HCT116 (cell line): ENCODE measurements at regions not wholly inside any gene's neighbourhood (a gene's known extent, or its start where the extent isn't known, plus 50 kb on each side); places are given as distances from the start of the nearest gene placed in this dataset.

Source experiments
- CEBPB ChIP-seq: IDR thresholded peaks from 2 replicates; pipeline ENCODE4 v1.6.1; 2012; ENCODE audit warnings: low read depth
- EZH2 ChIP-seq: fragments of 200-600 bp; sonication (generic); IDR thresholded peaks from 2 replicates; pipeline ENCODE4 v1.6.1; 2017; ENCODE audit warnings: antibody characterized with exemption, mixed run types
- EZH2phosphoT487 ChIP-seq: fragments of 200-600 bp; IDR thresholded peaks from 2 replicates; pipeline ENCODE4 v1.6.1; 2018; ENCODE audit warnings: antibody characterized with exemption, borderline replicate concordance
- POLR2A ChIP-seq: IDR thresholded peaks from 2 replicates; pipeline ENCODE4 v1.7.0; 2011; ENCODE audit warnings: borderline replicate concordance; ENCODE audit not compliant: insufficient read depth, insufficient read length; ENCODE audit errors: extremely low read depth
- POLR2AphosphoS5 ChIP-seq: IDR thresholded peaks from 2 replicates; pipeline ENCODE4 v1.6.1; 2011; ENCODE audit warnings: mild to moderate bottlenecking, low read depth, low read length, moderate library complexity
- RAD21 ChIP-seq: IDR thresholded peaks from 2 replicates; pipeline ENCODE4 v1.6.1; 2012; ENCODE audit warnings: low read depth, mild to moderate bottlenecking
- TF ChIP-seq, protein P1 (sequence below), 3 experiments: fragments of 200-600 bp in 1 of 3; sonication (generic) in 1 of 3; IDR thresholded peaks in 2 of 3; conservative IDR thresholded peaks in 1 of 3; 2 replicates each; pipeline ENCODE4 v1.5.1; 2012 to 2017; ENCODE audit warnings: low read depth in 2 of 3, low read length in 2 of 3, antibody characterized with exemption in 1 of 3, borderline replicate concordance in 1 of 3, control low read depth in 1 of 3, mild to moderate bottlenecking in 1 of 3, mixed read lengths in 1 of 3, mixed run types in 1 of 3, moderate library complexity in 1 of 3; ENCODE audit not compliant: insufficient read depth in 1 of 3
- TF ChIP-seq, protein P2 (sequence below): IDR thresholded peaks from 2 replicates; pipeline ENCODE4 v1.6.1; 2012
- TF ChIP-seq, protein P3 (sequence below): IDR thresholded peaks from 2 replicates; pipeline ENCODE4 v1.6.1; 2011; ENCODE audit warnings: mild to moderate bottlenecking, low read length, moderate library complexity; ENCODE audit not compliant: insufficient replicate concordance; ENCODE audit errors: extremely low read depth

DNA sequence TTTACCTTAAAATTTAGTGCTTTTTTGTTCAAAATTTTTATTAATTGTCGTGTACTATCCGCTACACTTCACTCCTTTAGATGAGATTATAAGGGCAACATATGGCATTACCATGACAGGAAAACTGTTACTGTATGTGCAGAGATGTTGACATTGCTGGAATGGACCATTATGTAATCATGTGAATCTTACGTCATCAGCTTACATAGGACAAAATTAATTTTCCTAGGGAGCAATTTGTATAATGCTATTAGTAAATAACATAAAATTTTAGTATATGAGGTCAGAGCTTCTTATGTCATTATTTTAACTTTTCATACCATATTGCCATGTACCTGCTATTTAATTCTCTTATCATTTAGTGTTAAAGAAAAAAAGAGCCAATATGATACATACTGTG is 110.4 kb upstream of the KLHL1 start:
- TF ChIP-seq, protein P1, sequence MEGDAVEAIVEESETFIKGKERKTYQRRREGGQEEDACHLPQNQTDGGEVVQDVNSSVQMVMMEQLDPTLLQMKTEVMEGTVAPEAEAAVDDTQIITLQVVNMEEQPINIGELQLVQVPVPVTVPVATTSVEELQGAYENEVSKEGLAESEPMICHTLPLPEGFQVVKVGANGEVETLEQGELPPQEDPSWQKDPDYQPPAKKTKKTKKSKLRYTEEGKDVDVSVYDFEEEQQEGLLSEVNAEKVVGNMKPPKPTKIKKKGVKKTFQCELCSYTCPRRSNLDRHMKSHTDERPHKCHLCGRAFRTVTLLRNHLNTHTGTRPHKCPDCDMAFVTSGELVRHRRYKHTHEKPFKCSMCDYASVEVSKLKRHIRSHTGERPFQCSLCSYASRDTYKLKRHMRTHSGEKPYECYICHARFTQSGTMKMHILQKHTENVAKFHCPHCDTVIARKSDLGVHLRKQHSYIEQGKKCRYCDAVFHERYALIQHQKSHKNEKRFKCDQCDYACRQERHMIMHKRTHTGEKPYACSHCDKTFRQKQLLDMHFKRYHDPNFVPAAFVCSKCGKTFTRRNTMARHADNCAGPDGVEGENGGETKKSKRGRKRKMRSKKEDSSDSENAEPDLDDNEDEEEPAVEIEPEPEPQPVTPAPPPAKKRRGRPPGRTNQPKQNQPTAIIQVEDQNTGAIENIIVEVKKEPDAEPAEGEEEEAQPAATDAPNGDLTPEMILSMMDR (IDR thresholded peaks at IDR 0.05 in 2 of 3, conservative IDR thresholded peaks at IDR 0.05 in 1 of 3; ENCODE audit: borderline replicate concordance in 1 of 3, insufficient read depth in 1 of 3, low read depth in 2 of 3, low read length in 2 of 3): no peak
- no peak for TF ChIP-seq POLR2AphosphoS5
- TF ChIP-seq EZH2: no peak
- TF ChIP-seq, protein P2, sequence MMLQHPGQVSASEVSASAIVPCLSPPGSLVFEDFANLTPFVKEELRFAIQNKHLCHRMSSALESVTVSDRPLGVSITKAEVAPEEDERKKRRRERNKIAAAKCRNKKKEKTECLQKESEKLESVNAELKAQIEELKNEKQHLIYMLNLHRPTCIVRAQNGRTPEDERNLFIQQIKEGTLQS: no peak
- no peak for TF ChIP-seq RAD21
- TF ChIP-seq, protein P3, sequence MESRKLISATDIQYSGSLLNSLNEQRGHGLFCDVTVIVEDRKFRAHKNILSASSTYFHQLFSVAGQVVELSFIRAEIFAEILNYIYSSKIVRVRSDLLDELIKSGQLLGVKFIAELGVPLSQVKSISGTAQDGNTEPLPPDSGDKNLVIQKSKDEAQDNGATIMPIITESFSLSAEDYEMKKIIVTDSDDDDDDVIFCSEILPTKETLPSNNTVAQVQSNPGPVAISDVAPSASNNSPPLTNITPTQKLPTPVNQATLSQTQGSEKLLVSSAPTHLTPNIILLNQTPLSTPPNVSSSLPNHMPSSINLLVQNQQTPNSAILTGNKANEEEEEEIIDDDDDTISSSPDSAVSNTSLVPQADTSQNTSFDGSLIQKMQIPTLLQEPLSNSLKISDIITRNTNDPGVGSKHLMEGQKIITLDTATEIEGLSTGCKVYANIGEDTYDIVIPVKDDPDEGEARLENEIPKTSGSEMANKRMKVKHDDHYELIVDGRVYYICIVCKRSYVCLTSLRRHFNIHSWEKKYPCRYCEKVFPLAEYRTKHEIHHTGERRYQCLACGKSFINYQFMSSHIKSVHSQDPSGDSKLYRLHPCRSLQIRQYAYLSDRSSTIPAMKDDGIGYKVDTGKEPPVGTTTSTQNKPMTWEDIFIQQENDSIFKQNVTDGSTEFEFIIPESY: no peak
- no peak for TF ChIP-seq EZH2phosphoT487
- TF ChIP-seq POLR2A: no peak
- no peak for TF ChIP-seq CEBPB
